Ovary (tissue), 7 donors: ENCODE measurements at regions not wholly inside any gene's neighbourhood (a gene's known extent, or its start where the extent isn't known, plus 50 kb on each side); places are given as distances from the start of the nearest gene placed in this dataset.

Source experiments
- DNase-seq, 5 donors: peaks; one replicate each; pipeline ENCODE4 v3.0.0-alpha.2; 2019 to 2020
- H3K27ac ChIP-seq, 2 donors: fragments of 200-600 bp; one replicate each; pipeline versions ENCODE4 v1.5.1 to v1.8.0; 2019 to 2022
- H3K27me3 ChIP-seq: fragments of 200-600 bp; one replicate; pipeline ENCODE4 v1.8.0; 2022
- H3K36me3 ChIP-seq: fragments of 200-600 bp; sonication (generic); one replicate; pipeline ENCODE4 v1.5.1; 2019
- H3K4me1 ChIP-seq: one replicate; pipeline ENCODE4 v1.8.1; 2013; ENCODE audit warnings: mild to moderate bottlenecking, moderate library complexity; ENCODE audit not compliant: insufficient read depth
- H3K4me3 ChIP-seq: fragments of 200-600 bp; sonication (generic); one replicate; pipeline ENCODE4 v1.5.1; 2017
- H3K9me3 ChIP-seq, 2 donors: fragments of 200-600 bp in 1 of 2; sonication (generic) in 1 of 2; one replicate each; pipeline versions ENCODE4 v1.5.1 to v1.8.1; 2013 to 2019; ENCODE audit warnings: mild to moderate bottlenecking in 1 of 2, moderate library complexity in 1 of 2
- EP300 ChIP-seq: sonication (generic); formaldehyde crosslinking; IDR thresholded peaks from one replicate; pipeline ENCODE4 v1.6.1; 2017; ENCODE audit warnings: antibody characterized with exemption
- POLR2A ChIP-seq: fragments of 450-650 bp; IDR thresholded peaks from one replicate; pipeline ENCODE4 v1.6.1; 2017; ENCODE audit warnings: antibody characterized with exemption, mild to moderate bottlenecking, moderate library complexity
- WGBS, 3 donors: extraction: QIAGEN DNeasy Blood & Tissue Kit in 1 of 3; methylation state at CpG; one replicate each; pipeline versions ENCODE4 v1.1.5 to v1.1.7; 2013 to 2017; 5-methylcytosine and 5-hydroxymethylcytosine counted together
- intact Hi-C, 4 donors: fragments of 100-400 bp; cut with DNase I; formaldehyde crosslinking; loops; one replicate each; pipeline versions ENCODE4 v1.11.0 to v1.15.1; 2022 to 2023
- TF ChIP-seq, protein P1 (sequence below), 3 donors: fragments of 450-650 bp in 2 of 3; fragments of 200-600 bp in 1 of 3; IDR thresholded peaks; one replicate each; pipeline versions ENCODE4 v1.5.1 to v1.8.0; 2016 to 2022; ENCODE audit warnings: antibody characterized with exemption in 3 of 3, mild to moderate bottlenecking in 1 of 3
- donor health status: DM: no; HTN: no; CAD: no; lungs with moderate emphysema.
- donor health status: DM: no; HTN: no; CAD: no.
- donor health status: Bipolar disorder and iron deficiency.
- donor health status: DM: no; HTN: no; CAD: no.
- donor health status: DM: yes; HTN: yes; CAD: no.

DNA sequence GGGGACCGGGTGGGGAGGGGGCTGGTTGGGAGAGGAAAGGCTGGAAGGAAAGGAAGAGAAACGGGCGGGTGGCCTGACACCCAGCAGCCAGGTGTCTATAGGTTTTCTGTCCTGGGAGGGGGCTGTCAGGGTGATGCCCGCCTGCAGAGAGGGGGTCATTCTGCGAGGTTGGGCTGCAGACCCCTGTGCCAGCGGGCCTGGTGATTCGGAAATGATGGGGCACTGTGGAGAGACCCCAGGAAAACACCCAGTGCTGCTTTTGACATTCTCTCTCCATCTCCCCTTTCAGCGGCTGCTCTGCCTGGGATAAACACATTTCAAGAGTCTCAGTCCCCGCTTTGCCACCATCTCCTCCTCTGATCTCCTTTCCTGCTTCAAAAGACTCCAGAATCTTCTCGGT lies 168.5 kb upstream of the RTL1 start:
- Histone ChIP-seq H3K4me1 (no peaks in the 10 kb centered on the region), H3K36me3 (no peaks in the 10 kb centered on the region), H3K27me3 (no peaks in the 10 kb centered on the region), H3K27ac (no peak overlapping the region), H3K4me3 (no peak overlapping the region), H3K9me3 (no peaks in the 10 kb centered on the region)
- intact Hi-C loops: loop anchor here in 2 of 4 donors (10.0 kb wide), 1 partner anchor 493 kb away; the partner anchor contains the start of gene DIO3 (in 2 of the 2)
- DNase-seq: peak in 1 of 5 donors; percentile 12
- TF ChIP-seq, protein P1, sequence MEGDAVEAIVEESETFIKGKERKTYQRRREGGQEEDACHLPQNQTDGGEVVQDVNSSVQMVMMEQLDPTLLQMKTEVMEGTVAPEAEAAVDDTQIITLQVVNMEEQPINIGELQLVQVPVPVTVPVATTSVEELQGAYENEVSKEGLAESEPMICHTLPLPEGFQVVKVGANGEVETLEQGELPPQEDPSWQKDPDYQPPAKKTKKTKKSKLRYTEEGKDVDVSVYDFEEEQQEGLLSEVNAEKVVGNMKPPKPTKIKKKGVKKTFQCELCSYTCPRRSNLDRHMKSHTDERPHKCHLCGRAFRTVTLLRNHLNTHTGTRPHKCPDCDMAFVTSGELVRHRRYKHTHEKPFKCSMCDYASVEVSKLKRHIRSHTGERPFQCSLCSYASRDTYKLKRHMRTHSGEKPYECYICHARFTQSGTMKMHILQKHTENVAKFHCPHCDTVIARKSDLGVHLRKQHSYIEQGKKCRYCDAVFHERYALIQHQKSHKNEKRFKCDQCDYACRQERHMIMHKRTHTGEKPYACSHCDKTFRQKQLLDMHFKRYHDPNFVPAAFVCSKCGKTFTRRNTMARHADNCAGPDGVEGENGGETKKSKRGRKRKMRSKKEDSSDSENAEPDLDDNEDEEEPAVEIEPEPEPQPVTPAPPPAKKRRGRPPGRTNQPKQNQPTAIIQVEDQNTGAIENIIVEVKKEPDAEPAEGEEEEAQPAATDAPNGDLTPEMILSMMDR (IDR thresholded peaks at IDR 0.05): no peak
- TF ChIP-seq POLR2A (no peak), EP300 (no peak)
- WGBS, 3 donors: 72 to 80% (median 76%) methylated on average over 10 of the region's 10 CpGs

DNA sequence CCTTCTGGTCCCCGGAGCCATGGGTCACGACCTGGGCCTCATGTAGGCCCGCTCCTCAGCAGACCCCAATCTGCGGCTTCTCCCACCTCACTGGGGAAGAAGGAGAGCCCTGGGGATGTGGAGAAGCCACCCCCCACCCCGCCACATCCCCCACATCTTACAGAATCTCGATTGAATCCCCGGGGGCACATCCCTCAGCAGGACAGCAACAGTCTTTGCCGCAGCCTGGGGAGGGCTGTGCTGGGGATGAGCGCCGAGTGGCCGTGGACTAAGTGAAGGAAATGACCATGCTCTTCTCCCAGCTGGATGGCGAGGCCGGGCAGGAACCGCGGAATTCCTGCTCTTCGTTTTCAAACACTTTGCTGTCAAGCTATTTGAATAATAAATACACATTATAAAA lies 169.0 kb upstream of the RTL1 start:
- H3K27ac ChIP-seq: no peak overlapping the region

DNA sequence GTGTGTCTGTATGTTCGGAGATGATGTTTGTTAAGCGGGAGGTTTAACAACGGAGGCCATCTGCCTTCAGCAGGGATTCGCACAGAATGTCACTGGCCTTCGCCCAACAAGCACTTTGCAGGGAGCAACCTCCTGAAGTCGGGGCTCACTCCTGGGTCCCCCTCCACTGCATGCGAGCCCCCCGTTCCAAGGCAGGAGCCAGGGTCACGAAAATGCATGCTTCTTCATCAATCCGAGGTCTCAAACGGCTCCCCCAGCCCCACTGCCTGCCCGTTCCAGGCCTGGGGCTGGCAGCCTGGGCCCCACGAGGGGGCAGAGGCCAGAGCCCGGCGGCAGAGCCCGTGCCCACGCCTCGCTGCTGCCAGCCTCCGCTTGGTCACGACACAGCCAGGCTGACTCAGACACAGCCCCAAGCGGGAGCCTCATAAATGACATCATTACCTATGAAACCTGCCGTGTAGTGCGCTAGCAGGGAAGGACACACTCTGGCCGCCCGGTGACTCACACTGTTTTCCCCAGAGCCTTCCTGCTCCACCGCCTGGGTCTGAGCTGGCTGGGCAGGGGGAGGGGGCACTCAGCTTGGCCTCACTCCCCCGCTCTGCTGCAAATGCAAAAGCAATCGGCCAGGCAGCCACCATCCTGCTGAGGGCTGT lies 169.5 kb upstream of the RTL1 start:
- Histone ChIP-seq H3K9me3 (no peaks in the 10 kb centered on the region), H3K27ac (no peak overlapping the region), H3K36me3 (no peaks in the 10 kb centered on the region), H3K27me3 (no peaks in the 10 kb centered on the region), H3K4me3 (no peak overlapping the region), H3K4me1 (no peaks in the 10 kb centered on the region)
- peak; percentile 50 to 73 (median 66) for DNase-seq
- 40 to 60% (median 53%) methylated on average over 25 to 28 of the region's 28 CpGs for WGBS, 3 donors
- TF ChIP-seq, protein P1 (IDR thresholded peaks at IDR 0.05): no peak
- no peak for TF ChIP-seq POLR2A
- TF ChIP-seq EP300: no peak
- intact Hi-C loops: loop anchor here in 2 of 4 donors (10.0 kb wide), 1 partner anchor 492 kb away; the partner anchor contains the start of gene DIO3 (in 2 of the 2)

More for the DNA sequence above, 169.0 kb upstream of the RTL1 start:
- Histone ChIP-seq H3K4me3 (no peak overlapping the region), H3K4me1 (no peaks in the 10 kb centered on the region), H3K36me3 (no peaks in the 10 kb centered on the region), H3K27me3 (no peaks in the 10 kb centered on the region), H3K9me3 (no peaks in the 10 kb centered on the region)
- DNase-seq: peak in 1 of 5 donors; percentile 36
- TF ChIP-seq POLR2A (no peak), EP300 (no peak)
- TF ChIP-seq, protein P1 (IDR thresholded peaks at IDR 0.05): no peak
- WGBS, 3 donors: 72 to 81% (median 75%) methylated on average over 16 of the region's 16 CpGs
- intact Hi-C loops: loop anchor here in 2 of 4 donors (10.0 kb wide), 1 partner anchor 492 kb away; the partner anchor contains the start of gene DIO3 (in 2 of the 2)

DNA sequence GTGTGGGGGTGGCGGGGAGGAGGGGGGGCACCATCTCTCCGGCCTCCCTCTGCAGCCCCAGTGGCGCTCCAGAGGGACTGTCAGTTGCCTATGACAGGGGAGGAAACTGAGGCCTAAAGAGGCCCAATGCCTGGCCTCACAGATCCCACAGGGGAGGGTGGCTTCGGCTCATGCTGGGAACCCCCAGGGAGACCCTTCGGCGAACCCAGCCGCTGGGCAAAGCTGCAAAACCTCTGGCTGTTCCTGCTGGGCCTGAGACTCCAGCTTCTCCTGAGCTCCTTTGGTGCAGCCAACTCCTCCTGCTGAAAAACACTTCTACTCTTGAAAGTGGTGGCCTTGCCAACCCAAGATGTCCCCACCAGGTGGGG lies 170.1 kb upstream of the RTL1 start:
- TF ChIP-seq POLR2A (no peak), EP300 (no peak)
- TF ChIP-seq, protein P1 (IDR thresholded peaks at IDR 0.05): no peak
- Histone ChIP-seq H3K4me3 (no peak overlapping the region), H3K27me3 (no peaks in the 10 kb centered on the region), H3K9me3 (no peaks in the 10 kb centered on the region), H3K27ac (no peak overlapping the region), H3K36me3 (no peaks in the 10 kb centered on the region), H3K4me1 (no peaks in the 10 kb centered on the region)
- 73 to 86% (median 79%) methylated on average over 7 of the region's 7 CpGs for WGBS, 3 donors
- intact Hi-C loops: loop anchor here in 2 of 4 donors (10.0 kb wide), 1 partner anchor 491 kb away; the partner anchor contains the start of gene DIO3 (in 2 of the 2)
- DNase-seq: no peak
